H9 (cell line): ENCODE measurements at regions not wholly inside any gene's neighbourhood (a gene's known extent, or its start where the extent isn't known, plus 50 kb on each side); places are given as distances from the start of the nearest gene placed in this dataset.

Source experiments
- DNase-seq: peaks from one replicate; pipeline ENCODE4 v3.0.0-alpha.2; 2017
- H2AFZ ChIP-seq: one replicate; pipeline ENCODE4 v1.6.1; 2013; ENCODE audit warnings: mild to moderate bottlenecking, low read length, control low read depth, moderate library complexity
- H2AK5ac ChIP-seq: 2 replicates; pipeline ENCODE4 v1.6.1; 2013; ENCODE audit warnings: low read length, control low read depth, mixed read lengths; ENCODE audit not compliant: insufficient read length
- H2BK120ac ChIP-seq: one replicate; pipeline ENCODE4 v1.6.1; 2013; ENCODE audit warnings: low read depth, mild to moderate bottlenecking, low read length, control low read depth, inconsistent platforms; ENCODE audit not compliant: poor library complexity, severe bottlenecking
- H2BK12ac ChIP-seq: 2 replicates; pipeline ENCODE4 v1.6.1; 2013; ENCODE audit warnings: low read length, control low read depth, mixed read lengths, low read depth; ENCODE audit not compliant: insufficient read length
- H2BK15ac ChIP-seq: 2 replicates; pipeline ENCODE4 v1.6.1; 2013; ENCODE audit warnings: low read depth, low read length, control low read depth
- H2BK20ac ChIP-seq: one replicate; pipeline ENCODE4 v1.6.1; 2013; ENCODE audit warnings: low read depth, mild to moderate bottlenecking, low read length, control low read depth, inconsistent platforms; ENCODE audit not compliant: poor library complexity, severe bottlenecking
- H2BK5ac ChIP-seq: 2 replicates; pipeline ENCODE4 v1.6.1; 2013; ENCODE audit warnings: low read length, control low read depth, mixed read lengths; ENCODE audit not compliant: insufficient read length
- H3K14ac ChIP-seq: 2 replicates; pipeline ENCODE4 v1.6.1; 2013; ENCODE audit warnings: low read length, control low read depth; ENCODE audit not compliant: insufficient read depth
- H3K18ac ChIP-seq: 2 replicates; pipeline ENCODE4 v1.6.1; 2013; ENCODE audit warnings: low read depth, mild to moderate bottlenecking, mixed read lengths, low read length, control low read depth; ENCODE audit not compliant: insufficient read length
- H3K23ac ChIP-seq: 2 replicates; pipeline ENCODE4 v1.6.1; 2013; ENCODE audit warnings: low read length, control low read depth, mixed read lengths, low read depth; ENCODE audit not compliant: insufficient read length
- H3K23me2 ChIP-seq: 2 replicates; pipeline ENCODE4 v1.6.1; 2013; ENCODE audit warnings: low read depth, mild to moderate bottlenecking, mixed read lengths, low read length, control low read depth; ENCODE audit not compliant: insufficient read length, poor library complexity, severe bottlenecking
- H3K27ac ChIP-seq: 2 replicates; pipeline ENCODE4 v1.5.1; 2013; ENCODE audit warnings: low read length, control low read depth, mixed read lengths, low read depth; ENCODE audit not compliant: insufficient read length
- H3K27me3 ChIP-seq: 2 replicates; pipeline ENCODE4 v1.6.1; 2013; ENCODE audit warnings: low read length, control low read depth, inconsistent platforms; ENCODE audit not compliant: insufficient read depth
- H3K4ac ChIP-seq: 2 replicates; pipeline ENCODE4 v1.6.1; 2013; ENCODE audit warnings: low read depth, mild to moderate bottlenecking, control low read depth, inconsistent platforms, low read length, moderate library complexity
- H3K4me1 ChIP-seq: 2 replicates; pipeline ENCODE4 v1.6.1; 2013; ENCODE audit warnings: low read length, control low read depth, inconsistent platforms; ENCODE audit not compliant: insufficient read depth
- H3K4me2 ChIP-seq: 2 replicates; pipeline ENCODE4 v1.6.1; 2013; ENCODE audit warnings: low read length, control low read depth, mixed read lengths; ENCODE audit not compliant: insufficient read length, insufficient read depth
- H3K56ac ChIP-seq: 2 replicates; pipeline ENCODE4 v1.6.1; 2013; ENCODE audit warnings: low read depth, mild to moderate bottlenecking, mixed read lengths, low read length, control low read depth; ENCODE audit not compliant: insufficient read length
- H3K79me1 ChIP-seq: 2 replicates; pipeline ENCODE4 v1.6.1; 2013; ENCODE audit warnings: low read depth, mild to moderate bottlenecking, moderate library complexity, low read length, control low read depth, inconsistent platforms; ENCODE audit not compliant: insufficient read depth, poor library complexity, severe bottlenecking
- H3K79me2 ChIP-seq: 2 replicates; pipeline ENCODE4 v1.6.1; 2013; ENCODE audit warnings: low read length, control low read depth, inconsistent platforms; ENCODE audit not compliant: insufficient read depth
- H3K9ac ChIP-seq: 2 replicates; pipeline ENCODE4 v1.6.1; 2013; ENCODE audit warnings: low read length, control low read depth, mixed read lengths; ENCODE audit not compliant: insufficient read length; ENCODE audit errors: extremely low read depth
- H3K9me3 ChIP-seq: one replicate; pipeline ENCODE4 v1.6.1; 2013; ENCODE audit warnings: low read depth, low read length, inconsistent platforms; ENCODE audit not compliant: control insufficient read depth
- H3T11ph ChIP-seq: one replicate; pipeline ENCODE4 v1.6.1; 2013; ENCODE audit warnings: mild to moderate bottlenecking, low read length, control low read depth, inconsistent platforms
- H4K20me1 ChIP-seq: one replicate; pipeline ENCODE4 v1.6.1; 2013; ENCODE audit not compliant: control insufficient read depth, insufficient read length, insufficient read depth
- H4K5ac ChIP-seq: 2 replicates; pipeline ENCODE4 v1.6.1; 2013; ENCODE audit warnings: low read depth, mild to moderate bottlenecking, mixed read lengths, low read length, control low read depth; ENCODE audit not compliant: insufficient read length
- H4K8ac ChIP-seq: replicated peaks from 2 replicates; pipeline ENCODE4 v1.6.1; 2013; ENCODE audit warnings: low read length, control low read depth, mixed read lengths, low read depth; ENCODE audit not compliant: insufficient read length
- H4K91ac ChIP-seq: 2 replicates; pipeline ENCODE4 v1.6.1; 2013; ENCODE audit warnings: low read depth, mild to moderate bottlenecking, moderate library complexity, mixed read lengths, low read length, control low read depth; ENCODE audit not compliant: insufficient read length
- H3K27ac Mint-ChIP-seq, 3 experiments: 2 replicates in 2 of 3; 3 replicates in 1 of 3; pipeline ENCODE4 v1.8.0; 2020 to 2021; ENCODE audit warnings: mixed read lengths in 3 of 3, mild to moderate bottlenecking in 1 of 3, moderate library complexity in 1 of 3
- H3K27me3 Mint-ChIP-seq: 2 replicates; pipeline ENCODE4 v1.8.0; 2021; ENCODE audit warnings: low read depth, mild to moderate bottlenecking, moderate library complexity, mixed read lengths
- H3K36me3 Mint-ChIP-seq, 3 experiments: 2 replicates in 2 of 3; 3 replicates in 1 of 3; pipeline ENCODE4 v1.8.0; 2020 to 2021; ENCODE audit warnings: low read depth in 3 of 3, mixed read lengths in 3 of 3; ENCODE audit not compliant: insufficient read depth in 1 of 3
- H3K4me1 Mint-ChIP-seq, 2 experiments: 2 replicates each; pipeline ENCODE4 v1.8.0; 2020; ENCODE audit warnings: mixed read lengths in 2 of 2
- H3K4me3 Mint-ChIP-seq, 2 experiments: 2 replicates in 1 of 2; 3 replicates in 1 of 2; pipeline ENCODE4 v1.8.0; 2020 to 2021; ENCODE audit warnings: mild to moderate bottlenecking in 2 of 2, mixed read lengths in 2 of 2, moderate library complexity in 1 of 2
- H3K9me3 Mint-ChIP-seq, 2 experiments: 2 replicates in 1 of 2; 3 replicates in 1 of 2; pipeline ENCODE4 v1.8.0; 2020; ENCODE audit warnings: mild to moderate bottlenecking in 2 of 2, mixed read lengths in 2 of 2, moderate library complexity in 1 of 2
- CTCF ChIP-seq: fragments of 200-600 bp; sonication (generic); conservative IDR thresholded peaks from 3 replicates; pipeline ENCODE4 v1.8.0; 2021; ENCODE audit warnings: antibody characterized with exemption, mild to moderate bottlenecking
- WGBS: extraction: QIAGEN DNeasy Blood & Tissue Kit; methylation state at CpG from one replicate; pipeline ENCODE4 v1.1.7; 2013; ENCODE audit warnings: missing lambda C conversion rate, low lambda C conversion rate, mixed read lengths; ENCODE audit not compliant: insufficient read length; ENCODE audit errors: extremely low coverage; 5-methylcytosine and 5-hydroxymethylcytosine counted together

GRCh38 chr11:92162776-92163175 is 61.8 kb upstream of the FAT3 start:
- Histone ChIP-seq H2BK20ac (no peak overlapping the region), H3K79me2 (no peaks in the 10 kb centered on the region), H3K79me1 (no peaks in the 10 kb centered on the region), H3T11ph (no peak overlapping the region), H2BK12ac (no peak overlapping the region), H2BK15ac (no peak overlapping the region), H3K9ac (no peak overlapping the region), H3K4ac (no peak overlapping the region), H2BK5ac (no peak overlapping the region), H3K9me3 (no peaks in the 10 kb centered on the region), H3K4me2 (no peak overlapping the region), H2AK5ac (no peak overlapping the region), H3K27me3 (no peaks in the 10 kb centered on the region), H2AFZ (no peak overlapping the region), H3K18ac (no peak overlapping the region), H4K20me1 (no peaks in the 10 kb centered on the region), H3K14ac (no peak overlapping the region), H4K91ac (no peak overlapping the region), H3K56ac (no peak overlapping the region), H3K4me1 (no peaks in the 10 kb centered on the region), H4K8ac (no peak overlapping the region), H2BK120ac (no peak overlapping the region), H3K23ac (no peak overlapping the region), H3K23me2 (no peaks in the 10 kb centered on the region), H3K27ac (no peak overlapping the region), H4K5ac (no peak overlapping the region)
- no peaks in the 10 kb centered on the region for H3K27me3 Mint-ChIP-seq
- H3K27ac Mint-ChIP-seq, result no peak overlapping the region
- peaks cover 0 to 3% of the 10 kb centered on the region in 2 experiments; a peak in 1 of 4 replicates for H3K4me1 Mint-ChIP-seq
- no peak for DNase-seq
- H3K9me3 Mint-ChIP-seq, result peaks cover 3 to 8% of the 10 kb centered on the region in 2 experiments; a peak in 3 of 5 replicates
- H3K4me3 Mint-ChIP-seq, result no peak overlapping the region
- WGBS, result no CpG with 5 or more reads among the region's 2 CpGs
- peaks cover 0 to 6% (median 3%) of the 10 kb centered on the region in 3 experiments; a peak in 1 of 7 replicates for H3K36me3 Mint-ChIP-seq
- TF ChIP-seq CTCF, result no peak
